ENCODE measurements at regions not wholly inside any gene's neighbourhood (a gene's known extent, or its start where the extent isn't known, plus 50 kb on each side); places are given as distances from the start of the nearest gene placed in this dataset.

GRCh38 chr4:77433418-77433733 is 172.2 kb upstream of the CXCL13 start:
- no peaks in the 10 kb centered on the region for H3K27me3 Mint-ChIP-seq (ENCODE audit: insufficient read depth, low read depth, poor library complexity)
- H3K27ac Mint-ChIP-seq, result no peak overlapping the region
- no peaks in the 10 kb centered on the region for H3K27me3 ChIP-seq (ENCODE audit: insufficient read depth)
- H3F3A ChIP-seq (replicated peaks; ENCODE audit: low read depth), result no peaks in the 10 kb centered on the region
- ATAC-seq, result peak; percentile 85
- no peaks in the 10 kb centered on the region for H3K36me3 Mint-ChIP-seq (ENCODE audit: low read depth)
- no peaks in the 10 kb centered on the region for H3K9me2 ChIP-seq (ENCODE audit: insufficient read depth)
- H3K9me3 Mint-ChIP-seq, result no peaks in the 10 kb centered on the region
- H3K36me3 ChIP-seq (ENCODE audit: insufficient read depth), result no peaks in the 10 kb centered on the region
- H4K20me1 ChIP-seq (replicated peaks; ENCODE audit: insufficient read depth), result no peaks in the 10 kb centered on the region
- peak; percentile 72 for DNase-seq (ENCODE audit: low spot score)
- H3K79me2 ChIP-seq (replicated peaks; ENCODE audit: insufficient read depth), result no peaks in the 10 kb centered on the region
- no peak overlapping the region for H3K27ac ChIP-seq (ENCODE audit: low read depth)
- TF ChIP-seq CTCF (conservative IDR thresholded peaks at IDR 0.05; ENCODE audit: low read depth in 2 of 2), result peak; percentile 60 to 82
- TF ChIP-seq POLR2AphosphoS5 (IDR thresholded peaks at IDR 0.05; ENCODE audit: low read depth), result no peak
- TF ChIP-seq EZH2phosphoT487 (IDR thresholded peaks at IDR 0.05; ENCODE audit: unreplicated experiment), result no peak
- TF ChIP-seq ZNF462 (CRISPR knock-in tag; IDR thresholded peaks at IDR 0.05), result no peak
- TF ChIP-seq NANOG (IDR thresholded peaks at IDR 0.05; ENCODE audit: borderline replicate concordance), result no peak
- TF ChIP-seq JUNB (IDR thresholded peaks at IDR 0.05; ENCODE audit: unreplicated experiment), result no peak
- TF ChIP-seq ZNF331 (CRISPR knock-in tag; IDR thresholded peaks at IDR 0.05; ENCODE audit: low read depth), result no peak
- no peak for TF ChIP-seq REST (IDR thresholded peaks at IDR 0.05; ENCODE audit: unreplicated experiment)
- H3K4me1 Mint-ChIP-seq, result peaks cover 5% of the 10 kb centered on the region; the same call in 1 of the 3 replicates
- H2AFZ ChIP-seq, result no peak overlapping the region
- no peaks in the 10 kb centered on the region for H3K4me1 ChIP-seq (ENCODE audit: insufficient read depth)
- no peak overlapping the region for H3K4me3 Mint-ChIP-seq
- no peak overlapping the region for H3K4me3 ChIP-seq
- no peak overlapping the region for H3K4me2 ChIP-seq
